D721Med (cell line): ENCODE measurements at regions not wholly inside any gene's neighbourhood (a gene's known extent, or its start where the extent isn't known, plus 50 kb on each side); places are given as distances from the start of the nearest gene placed in this dataset.

ENCODE experiments used
- DNase-seq: peaks from one replicate; pipeline ENCODE4 v3.0.0; 2011; ENCODE audit warnings: low spot score; ENCODE audit not compliant: insufficient read length
- FAIRE-seq: peaks from 2 replicates; lab custom pipeline; 2011; peaks lifted over from hg19 to GRCh38; lab: Jason Lieb, UNC
- TF ChIP-seq, protein P1 (sequence below): IDR thresholded peaks from 2 replicates; pipeline ENCODE4 v1.5.1; 2012; ENCODE audit warnings: mild to moderate bottlenecking, control low read depth; ENCODE audit not compliant: insufficient read depth; ENCODE audit errors: missing control alignments

GRCh38 chr9:99515895-99516656 lies 294.0 kb downstream of the SEC61B start:
- FAIRE-seq: no peak
- TF ChIP-seq, protein P1, sequence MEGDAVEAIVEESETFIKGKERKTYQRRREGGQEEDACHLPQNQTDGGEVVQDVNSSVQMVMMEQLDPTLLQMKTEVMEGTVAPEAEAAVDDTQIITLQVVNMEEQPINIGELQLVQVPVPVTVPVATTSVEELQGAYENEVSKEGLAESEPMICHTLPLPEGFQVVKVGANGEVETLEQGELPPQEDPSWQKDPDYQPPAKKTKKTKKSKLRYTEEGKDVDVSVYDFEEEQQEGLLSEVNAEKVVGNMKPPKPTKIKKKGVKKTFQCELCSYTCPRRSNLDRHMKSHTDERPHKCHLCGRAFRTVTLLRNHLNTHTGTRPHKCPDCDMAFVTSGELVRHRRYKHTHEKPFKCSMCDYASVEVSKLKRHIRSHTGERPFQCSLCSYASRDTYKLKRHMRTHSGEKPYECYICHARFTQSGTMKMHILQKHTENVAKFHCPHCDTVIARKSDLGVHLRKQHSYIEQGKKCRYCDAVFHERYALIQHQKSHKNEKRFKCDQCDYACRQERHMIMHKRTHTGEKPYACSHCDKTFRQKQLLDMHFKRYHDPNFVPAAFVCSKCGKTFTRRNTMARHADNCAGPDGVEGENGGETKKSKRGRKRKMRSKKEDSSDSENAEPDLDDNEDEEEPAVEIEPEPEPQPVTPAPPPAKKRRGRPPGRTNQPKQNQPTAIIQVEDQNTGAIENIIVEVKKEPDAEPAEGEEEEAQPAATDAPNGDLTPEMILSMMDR: no peak

GRCh38 chr9:99516657-99517049 lies 294.6 kb downstream of the SEC61B start:
- TF ChIP-seq, protein P1: no peak

More at GRCh38 chr9:99515895-99516656, 294.0 kb downstream of the SEC61B start:
- no peak for DNase-seq

GRCh38 chr9:99523838-99524237 lies 297.8 kb upstream of the NR4A3 start:
- no peak for FAIRE-seq
- TF ChIP-seq, protein P1: no peak
- DNase-seq: no peak

More at GRCh38 chr9:99516657-99517049, 294.6 kb downstream of the SEC61B start:
- DNase-seq: no peak
- FAIRE-seq: no peak

DNA sequence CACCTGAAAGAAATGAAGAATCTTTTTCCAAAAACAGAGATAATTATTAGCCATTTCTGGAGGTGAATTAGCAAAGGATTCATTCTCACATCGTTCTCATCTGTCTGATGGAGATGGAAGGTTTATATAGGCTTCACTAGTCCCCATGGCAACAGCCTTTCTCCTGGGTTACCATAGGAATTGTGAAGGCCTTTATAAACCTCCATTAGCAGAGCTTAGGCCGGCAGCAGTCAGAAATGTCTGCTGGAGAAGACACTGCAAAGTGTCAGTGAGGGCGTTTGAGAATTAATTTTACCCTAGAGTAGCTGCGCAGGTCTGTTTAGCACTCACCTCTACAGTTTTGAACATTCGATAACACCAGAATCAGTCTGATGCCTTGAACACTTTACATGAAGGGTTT lies 290.4 kb upstream of the NR4A3 start:
- FAIRE-seq: no peak
- TF ChIP-seq, protein P1: no peak

DNA sequence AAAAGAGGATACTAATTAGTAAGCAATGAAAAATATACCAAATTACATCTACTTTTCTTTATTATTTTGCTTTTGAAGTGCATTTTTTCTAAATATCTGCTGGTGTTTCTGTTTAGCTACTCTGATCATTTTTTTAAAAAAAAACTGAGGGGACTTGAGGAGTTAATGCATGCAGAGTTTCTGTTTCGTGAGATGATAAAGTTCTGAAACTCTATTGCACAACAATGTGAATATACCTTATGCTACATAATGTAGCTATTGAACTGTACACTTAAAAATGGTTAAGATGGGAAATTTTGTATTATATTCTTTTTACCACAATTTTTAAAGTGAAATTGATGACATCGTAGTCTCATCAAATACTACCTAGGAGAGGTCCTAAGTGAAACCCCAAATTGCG lies 288.3 kb upstream of the NR4A3 start:
- FAIRE-seq: no peak
- TF ChIP-seq, protein P1: no peak
- DNase-seq: no peak

More for the DNA sequence above, 290.4 kb upstream of the NR4A3 start:
- no peak for DNase-seq

- DNase-seq (no peak), FAIRE-seq (no peak)
- TF ChIP-seq, protein P1: no peak
These were observed 283.7 kb upstream of the NR4A3 start for GRCh38 chr9:99537996-99538395.

- TF ChIP-seq, protein P1: no peak
- DNase-seq (no peak), FAIRE-seq (no peak)
These were observed 277.2 kb upstream of the NR4A3 start for GRCh38 chr9:99544526-99544925.
